DND-41 (cell line): ENCODE measurements at regions not wholly inside any gene's neighbourhood (a gene's known extent, or its start where the extent isn't known, plus 50 kb on each side); places are given as distances from the start of the nearest gene placed in this dataset.

Experiments
- ATAC-seq: fragments of 200-7000 bp; cut with Tn5 transposase; 3 replicates; pipeline ENCODE4 v1.9.1; 2021; ENCODE audit warnings: low read depth; ENCODE audit not compliant: insufficient read depth
- DNase-seq: peaks from one replicate; pipeline ENCODE4 v3.0.0-alpha.2; 2020
- H2AFZ ChIP-seq: 2 replicates; pipeline ENCODE4 v1.6.0; 2012; ENCODE audit warnings: low read depth, low read length
- H3K27ac ChIP-seq: 2 replicates; pipeline ENCODE4 v1.5.1; 2012; ENCODE audit warnings: low read length, inconsistent platforms
- H3K27me3 ChIP-seq: fragments of 200-600 bp; sonication (generic); 2 replicates; pipeline ENCODE4 v1.6.0; 2012; ENCODE audit warnings: low read length, mild to moderate bottlenecking, inconsistent platforms; ENCODE audit not compliant: insufficient read depth, poor library complexity
- H3K36me3 ChIP-seq: 2 replicates; pipeline ENCODE4 v1.5.1; 2012; ENCODE audit warnings: low read length, inconsistent platforms; ENCODE audit not compliant: insufficient read depth
- H3K4me1 ChIP-seq: 2 replicates; pipeline ENCODE4 v1.5.1; 2012; ENCODE audit warnings: mild to moderate bottlenecking, low read length; ENCODE audit not compliant: insufficient read depth
- H3K4me2 ChIP-seq: 2 replicates; pipeline ENCODE4 v1.6.0; 2012; ENCODE audit warnings: mild to moderate bottlenecking, moderate library complexity, low read length, inconsistent platforms; ENCODE audit not compliant: insufficient read depth
- H3K4me3 ChIP-seq, 2 experiments: fragments of 200-600 bp in 1 of 2; shearing (Covaris generic) in 1 of 2; 2 replicates each; pipeline ENCODE4 v1.5.1; 2012 to 2016; ENCODE audit warnings: inconsistent platforms in 2 of 2, low read length in 2 of 2, mild to moderate bottlenecking in 2 of 2, low read depth in 1 of 2, moderate library complexity in 1 of 2
- H3K79me2 ChIP-seq: 2 replicates; pipeline ENCODE4 v1.6.0; 2012; ENCODE audit warnings: low read length, inconsistent platforms; ENCODE audit not compliant: insufficient read depth
- H3K9ac ChIP-seq: 2 replicates; pipeline ENCODE4 v1.6.0; 2012; ENCODE audit warnings: low read depth, mild to moderate bottlenecking, inconsistent platforms, low read length, moderate library complexity
- H3K9me3 ChIP-seq: 2 replicates; pipeline ENCODE4 v1.5.1; 2012; ENCODE audit warnings: low read length, moderate library complexity, mild to moderate bottlenecking, inconsistent platforms; ENCODE audit not compliant: insufficient read depth, severe bottlenecking
- H4K20me1 ChIP-seq: 2 replicates; pipeline ENCODE4 v1.6.0; 2012; ENCODE audit warnings: low read length; ENCODE audit not compliant: insufficient read depth
- CTCF ChIP-seq: IDR thresholded peaks from 2 replicates; pipeline ENCODE4 v1.5.1; 2012; ENCODE audit warnings: borderline replicate concordance, low read length, moderate library complexity, mild to moderate bottlenecking; ENCODE audit not compliant: poor library complexity, severe bottlenecking; ENCODE audit errors: extremely low read depth
- EZH2 ChIP-seq: IDR thresholded peaks from 3 replicates; pipeline ENCODE4 v1.6.1; 2012; ENCODE audit warnings: borderline replicate concordance, low read depth, mild to moderate bottlenecking, moderate library complexity, low read length, inconsistent platforms; ENCODE audit not compliant: severe bottlenecking

DNA sequence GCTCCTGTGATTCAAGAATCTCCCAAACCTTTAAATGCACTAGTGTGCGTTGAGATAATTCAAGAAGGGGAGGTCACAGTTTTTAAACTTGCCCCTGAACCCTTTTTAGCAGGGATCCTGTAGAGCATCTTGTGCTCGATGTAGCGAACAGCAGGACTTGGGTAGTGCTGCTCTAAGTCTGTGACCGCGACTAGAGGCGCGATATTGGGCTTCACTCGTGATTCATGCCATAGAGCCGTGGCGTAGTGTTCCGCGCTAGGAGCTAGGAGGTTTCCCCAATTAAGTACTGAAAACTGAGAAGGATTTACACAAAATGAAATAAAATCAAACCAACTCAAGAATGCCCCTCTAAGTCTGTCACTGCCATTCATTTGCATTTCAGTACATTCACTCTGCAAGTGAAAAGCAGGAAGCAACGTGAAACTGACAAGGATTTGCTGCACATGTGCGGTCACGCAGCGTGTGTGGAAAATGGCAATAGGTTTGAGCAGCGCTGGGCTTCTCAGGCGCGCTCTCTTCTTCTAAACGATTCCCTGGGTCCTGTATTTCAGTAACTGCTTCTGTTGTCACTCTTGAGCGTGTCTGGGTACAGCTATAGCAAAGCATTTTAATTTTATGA is 1135.9 kb upstream of the WWC1 start:
- H3K4me3 ChIP-seq: no peak overlapping the region
- no peak overlapping the region for H3K4me2 ChIP-seq
- H3K9me3 ChIP-seq: no peaks in the 10 kb centered on the region
- H4K20me1 ChIP-seq: no peaks in the 10 kb centered on the region
- H3K9ac ChIP-seq: no peak overlapping the region
- H3K27me3 ChIP-seq: no peaks in the 10 kb centered on the region
- no peak for DNase-seq
- H3K79me2 ChIP-seq: no peaks in the 10 kb centered on the region
- ATAC-seq: no peak
- no peak overlapping the region for H3K27ac ChIP-seq
- no peak for TF ChIP-seq CTCF
- no peak for TF ChIP-seq EZH2
- no peaks in the 10 kb centered on the region for H3K4me1 ChIP-seq
- no peak overlapping the region for H2AFZ ChIP-seq
- H3K36me3 ChIP-seq: no peaks in the 10 kb centered on the region

- no peaks in the 10 kb centered on the region for H3K4me1 ChIP-seq
- H3K4me3 ChIP-seq: no peak overlapping the region
- no peak overlapping the region for H3K27ac ChIP-seq
- no peak overlapping the region for H3K9ac ChIP-seq
- H2AFZ ChIP-seq: no peak overlapping the region
- no peaks in the 10 kb centered on the region for H3K36me3 ChIP-seq
- H3K4me2 ChIP-seq: no peak overlapping the region
- H3K9me3 ChIP-seq: no peaks in the 10 kb centered on the region
- TF ChIP-seq EZH2 (no peak), CTCF (no peak)
- H3K27me3 ChIP-seq: no peaks in the 10 kb centered on the region
- no peak for ATAC-seq
- DNase-seq: no peak
- no peaks in the 10 kb centered on the region for H4K20me1 ChIP-seq
- no peaks in the 10 kb centered on the region for H3K79me2 ChIP-seq
Measured at GRCh38 chr5:167156446-167156845, 1135.0 kb upstream of the WWC1 start.

- Histone ChIP-seq H3K9ac (no peak overlapping the region), H3K4me3 (no peak overlapping the region), H2AFZ (no peak overlapping the region), H3K4me2 (no peak overlapping the region), H3K27me3 (no peaks in the 10 kb centered on the region), H3K79me2 (no peaks in the 10 kb centered on the region), H4K20me1 (no peaks in the 10 kb centered on the region), H3K36me3 (no peaks in the 10 kb centered on the region), H3K27ac (no peak overlapping the region), H3K4me1 (no peaks in the 10 kb centered on the region), H3K9me3 (no peaks in the 10 kb centered on the region)
- ATAC-seq (no peak), DNase-seq (no peak)
- no peak for TF ChIP-seq EZH2
- no peak for TF ChIP-seq CTCF
Measured at GRCh38 chr5:167158588-167158987, 1132.9 kb upstream of the WWC1 start.
